ENCODE measurements at regions not wholly inside any gene's neighbourhood (a gene's known extent, or its start where the extent isn't known, plus 50 kb on each side); places are given as distances from the start of the nearest gene placed in this dataset.

DNA sequence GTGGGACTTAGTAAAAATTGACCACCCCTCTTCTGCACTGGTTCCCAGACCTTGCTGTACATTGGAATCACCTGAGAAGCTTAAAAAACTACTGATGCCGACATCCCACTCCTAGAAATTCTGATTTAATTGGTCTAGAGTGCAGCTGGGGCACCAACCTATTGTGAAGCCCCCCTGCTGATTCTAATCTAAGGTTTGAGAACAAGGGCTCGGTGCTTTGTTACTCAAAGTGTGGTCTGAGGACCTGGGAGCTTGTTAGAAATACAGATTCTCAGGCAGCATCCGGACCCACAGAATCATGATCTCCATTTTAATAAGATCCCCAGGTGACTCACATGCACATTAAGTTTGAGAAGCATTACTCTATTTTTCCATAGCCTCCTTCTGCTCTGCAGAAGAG is 57.8 kb upstream of the LPAR1 start:
- TF ChIP-seq POLR2AphosphoS5 (IDR thresholded peaks at IDR 0.05; ENCODE audit: low read depth, low read length) (no peak), POLR2A (IDR thresholded peaks at IDR 0.05; ENCODE audit: low read depth, low read length) (no peak), TAF1 (IDR thresholded peaks at IDR 0.05; ENCODE audit: low read depth, low read length) (no peak), PAX5 (IDR thresholded peaks at IDR 0.05; ENCODE audit: insufficient read depth, low read length, severe bottlenecking) (no peak)

Data from GM12891 (cell line).